IMR-90 (cell line): ENCODE measurements at regions not wholly inside any gene's neighbourhood (a gene's known extent, or its start where the extent isn't known, plus 50 kb on each side); places are given as distances from the start of the nearest gene placed in this dataset.

Experiments
- ATAC-seq: fragments of 200-7000 bp; cut with Tn5 transposase; 2 replicates; pipeline ENCODE4 v1.9.1; 2020; ENCODE audit warnings: low read depth, mild to moderate bottlenecking, moderate library complexity
- BruUV-seq: library from RNA; stranded (reverse); fragments of 400-500 nt; replicated peaks from 2 replicates; lab custom pipeline; 2021; lab: Mats Ljungman, UMichigan
- CTCF ChIA-PET: fragments of 300-600 bp; formaldehyde crosslinking; extraction: SDS; loops from one replicate; lab custom pipeline; 2021; ENCODE audit warnings: antibody characterized with exemption; lab: Yijun Ruan, JAX
- POLR2A ChIA-PET: fragments of 300-600 bp; sonication (Branson Sonifier 250); formaldehyde crosslinking; loops from one replicate; lab custom pipeline; 2022; ENCODE audit warnings: antibody characterized with exemption; ENCODE audit not compliant: unreplicated experiment; lab: Charles Lee
- DNase-seq: peaks from one replicate; pipeline ENCODE4 v3.0.0; 2013
- H2AFZ ChIP-seq: replicated peaks from 2 replicates; pipeline ENCODE3; 2013; ENCODE audit warnings: low read length, mild to moderate bottlenecking; ENCODE audit not compliant: poor library complexity
- H2AK5ac ChIP-seq: 2 replicates; pipeline ENCODE4 v1.6.1; 2013; ENCODE audit warnings: low read depth, low read length, inconsistent platforms
- H2AK9ac ChIP-seq: replicated peaks from 2 replicates; pipeline ENCODE3; 2013; ENCODE audit warnings: mild to moderate bottlenecking, low read depth, low read length, moderate library complexity; ENCODE audit not compliant: poor library complexity
- H2BK120ac ChIP-seq: 2 replicates; pipeline ENCODE4 v1.6.1; 2013; ENCODE audit warnings: low read depth, low read length, inconsistent platforms
- H2BK15ac ChIP-seq: 3 replicates; pipeline ENCODE4 v1.6.1; 2013; ENCODE audit warnings: low read depth, low read length, inconsistent platforms
- H2BK20ac ChIP-seq: 2 replicates; pipeline ENCODE4 v1.6.1; 2013; ENCODE audit warnings: low read depth, mild to moderate bottlenecking, inconsistent platforms, low read length, moderate library complexity
- H2BK5ac ChIP-seq: 2 replicates; pipeline ENCODE4 v1.6.1; 2013; ENCODE audit warnings: mild to moderate bottlenecking, low read depth, low read length, inconsistent platforms; ENCODE audit not compliant: poor library complexity, severe bottlenecking
- H3K14ac ChIP-seq: replicated peaks from 2 replicates; pipeline ENCODE4 v1.6.1; 2013; ENCODE audit warnings: low read depth, low read length, inconsistent platforms
- H3K18ac ChIP-seq: 2 replicates; pipeline ENCODE4 v1.6.1; 2013; ENCODE audit warnings: low read depth, low read length, control low read depth
- H3K23ac ChIP-seq: 2 replicates; pipeline ENCODE4 v1.6.1; 2013; ENCODE audit warnings: low read depth, low read length, inconsistent platforms
- H3K27ac ChIP-seq: 2 replicates; pipeline ENCODE4 v1.5.1; 2013; ENCODE audit warnings: mild to moderate bottlenecking, control low read depth, low read length; ENCODE audit not compliant: insufficient read depth
- H3K27me3 ChIP-seq: 2 replicates; pipeline ENCODE4 v1.6.1; 2013; ENCODE audit warnings: low read length; ENCODE audit not compliant: control insufficient read depth, insufficient read depth
- H3K36me3 ChIP-seq: 2 replicates; pipeline ENCODE4 v1.6.1; 2013; ENCODE audit warnings: low read length, mixed read lengths; ENCODE audit not compliant: control insufficient read depth, insufficient read depth
- H3K4ac ChIP-seq: 2 replicates; pipeline ENCODE4 v1.6.1; 2013; ENCODE audit warnings: low read depth, low read length, inconsistent platforms
- H3K4me1 ChIP-seq: 2 replicates; pipeline ENCODE4 v1.6.1; 2013; ENCODE audit warnings: low read length, mixed read lengths; ENCODE audit not compliant: control insufficient read depth, insufficient read depth
- H3K4me2 ChIP-seq: 2 replicates; pipeline ENCODE4 v1.6.1; 2013; ENCODE audit warnings: low read depth, mild to moderate bottlenecking, control low read depth, low read length, moderate library complexity
- H3K4me3 ChIP-seq: 2 replicates; pipeline ENCODE4 v1.5.1; 2013; ENCODE audit warnings: low read depth, mild to moderate bottlenecking, control low read depth, low read length, moderate library complexity; ENCODE audit not compliant: insufficient read depth
- H3K56ac ChIP-seq: 2 replicates; pipeline ENCODE4 v1.6.1; 2013; ENCODE audit warnings: low read length, inconsistent platforms; ENCODE audit not compliant: insufficient read depth; ENCODE audit errors: extremely low read depth
- H3K79me1 ChIP-seq, 2 experiments: 2 replicates each; pipeline ENCODE4 v1.6.1; 2013; ENCODE audit warnings: low read length in 2 of 2, inconsistent platforms in 1 of 2, low read depth in 1 of 2
- H3K9ac ChIP-seq: 2 replicates; pipeline ENCODE4 v1.6.1; 2013; ENCODE audit warnings: low read depth, low read length, control low read depth
- H3K9me1 ChIP-seq: 2 replicates; pipeline ENCODE4 v1.6.1; 2013; ENCODE audit warnings: low read length, inconsistent platforms; ENCODE audit not compliant: insufficient read depth
- H3K9me3 ChIP-seq: 2 replicates; pipeline ENCODE4 v1.6.1; 2013; ENCODE audit warnings: low read length; ENCODE audit not compliant: control insufficient read depth, insufficient read depth
- H4K20me1 ChIP-seq: 2 replicates; pipeline ENCODE4 v1.6.1; 2013; ENCODE audit warnings: low read length, inconsistent platforms; ENCODE audit not compliant: insufficient read depth
- H4K5ac ChIP-seq: 2 replicates; pipeline ENCODE4 v1.6.1; 2013; ENCODE audit warnings: mild to moderate bottlenecking, low read depth, low read length, control low read depth
- H4K8ac ChIP-seq, 2 experiments: 2 replicates each; pipeline ENCODE4 v1.6.1; 2013; ENCODE audit warnings: low read depth in 2 of 2, low read length in 2 of 2, control low read depth in 1 of 2, inconsistent platforms in 1 of 2
- H4K91ac ChIP-seq: 2 replicates; pipeline ENCODE4 v1.6.1; 2013; ENCODE audit warnings: low read depth, low read length, inconsistent platforms; ENCODE audit not compliant: insufficient read depth
- BHLHE40 ChIP-seq: fragments of 150-350 bp; IDR thresholded peaks from 2 replicates; pipeline ENCODE4 v1.6.1; 2016; ENCODE audit warnings: mild to moderate bottlenecking, low read depth, low read length
- CEBPB ChIP-seq: IDR thresholded peaks from 2 replicates; pipeline ENCODE4 v1.6.1; 2012; ENCODE audit warnings: low read depth, low read length, improper control_type of control experiment
- CHD1 ChIP-seq: IDR thresholded peaks from 2 replicates; pipeline ENCODE4 v1.6.1; 2012; ENCODE audit warnings: low read depth, low read length, improper control_type of control experiment
- FOS ChIP-seq: fragments of 150-350 bp; IDR thresholded peaks from 2 replicates; pipeline ENCODE4 v1.6.1; 2016; ENCODE audit warnings: low read depth, low read length
- MAFK ChIP-seq: IDR thresholded peaks from 2 replicates; pipeline ENCODE4 v1.6.1; 2012; ENCODE audit warnings: low read depth, low read length, improper control_type of control experiment
- MAZ ChIP-seq: IDR thresholded peaks from 2 replicates; pipeline ENCODE4 v1.6.1; 2012; ENCODE audit warnings: low read depth, mild to moderate bottlenecking, low read length, improper control_type of control experiment, moderate library complexity, borderline replicate concordance
- MXI1 ChIP-seq: IDR thresholded peaks from 2 replicates; pipeline ENCODE4 v1.6.1; 2012; ENCODE audit warnings: low read depth, mild to moderate bottlenecking, low read length, moderate library complexity, borderline replicate concordance
- NFE2L2 ChIP-seq: fragments of 150-350 bp; IDR thresholded peaks from 2 replicates; pipeline ENCODE4 v1.6.1; 2016; ENCODE audit warnings: low read depth, mild to moderate bottlenecking, low read length
- POLR2A ChIP-seq: IDR thresholded peaks from 2 replicates; pipeline ENCODE4 v1.6.1; 2012; ENCODE audit warnings: mild to moderate bottlenecking, low read depth, low read length
- RAD21 ChIP-seq: IDR thresholded peaks from 2 replicates; pipeline ENCODE4 v1.6.1; 2012; ENCODE audit warnings: low read length, improper control_type of control experiment
- RCOR1 ChIP-seq: IDR thresholded peaks from 2 replicates; pipeline ENCODE4 v1.6.1; 2012; ENCODE audit warnings: mild to moderate bottlenecking, low read length, improper control_type of control experiment; ENCODE audit not compliant: insufficient replicate concordance
- RFX5 ChIP-seq: IDR thresholded peaks from 2 replicates; pipeline ENCODE4 v1.8.0; 2012; ENCODE audit warnings: low read depth, mild to moderate bottlenecking, low read length, moderate library complexity
- SMC3 ChIP-seq: fragments of 150-350 bp; IDR thresholded peaks from 2 replicates; pipeline ENCODE4 v1.6.1; 2016; ENCODE audit warnings: low read depth, mild to moderate bottlenecking, antibody characterized with exemption, low read length, moderate library complexity
- USF2 ChIP-seq: fragments of 150-350 bp; IDR thresholded peaks from 2 replicates; pipeline ENCODE4 v1.6.1; 2017; ENCODE audit warnings: mild to moderate bottlenecking, antibody characterized with exemption, low read length, low read depth
- WGBS, 2 experiments: methylation state at CpG; one replicate each; pipeline versions ENCODE4 v1.1.5 to v1.1.7; 2013; ENCODE audit warnings: missing lambda C conversion rate in 2 of 2; ENCODE audit not compliant: insufficient read length in 1 of 2; ENCODE audit errors: extremely low coverage in 2 of 2; 5-methylcytosine and 5-hydroxymethylcytosine counted together
- dilution Hi-C: fragments of 300-500 bp; cut with HindIII; formaldehyde crosslinking; loops from one replicate; pipeline ENCODE4 v1.14.3; 2018; ENCODE audit warnings: low sequenced_read_pairs; ENCODE audit not compliant: unreplicated experiment
- in situ Hi-C: fragments of 300-500 bp; cut with MboI; formaldehyde crosslinking; loops from 3 replicates; pipeline ENCODE4 v1.14.3; 2019; ENCODE audit warnings: low sequenced_read_pairs, inconsistent platforms, mixed read lengths
- intact Hi-C: fragments of 100-400 bp; cut with micrococcal nuclease; formaldehyde crosslinking; loops from 2 replicates; pipeline ENCODE4 v1.10.0; 2022
- TF ChIP-seq, protein P1 (sequence below): conservative IDR thresholded peaks from 2 replicates; pipeline ENCODE4 v1.5.1; 2012; ENCODE audit warnings: mild to moderate bottlenecking, low read depth, low read length, improper control_type of control experiment
- TF ChIP-seq, protein P2 (sequence below): fragments of 150-350 bp; IDR thresholded peaks from 2 replicates; pipeline ENCODE4 v1.6.1; 2016; ENCODE audit warnings: low read depth, mild to moderate bottlenecking, low read length, moderate library complexity, borderline replicate concordance

DNA sequence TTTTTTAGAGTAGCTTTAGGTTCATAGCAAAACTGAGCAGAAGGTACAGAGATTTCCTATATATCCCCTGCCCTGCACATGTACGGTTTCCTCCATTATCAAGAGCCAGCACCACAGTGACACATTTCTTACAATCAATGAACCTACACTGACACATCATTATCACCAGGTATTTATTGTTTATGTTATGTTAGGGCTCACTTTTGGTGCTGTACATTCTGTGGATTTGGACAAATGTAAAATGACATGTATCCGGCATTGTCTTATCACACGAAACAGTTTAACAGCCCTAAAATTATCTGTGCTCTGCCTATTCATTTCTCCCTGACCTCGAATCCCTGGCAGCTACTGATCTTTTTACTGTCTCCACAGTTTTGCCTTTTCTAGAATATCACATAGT, 93.7 kb upstream of the DPH5 start:
- ChIA-PET POLR2A (no interaction called here), CTCF (interaction anchor here (1.0 kb wide), 1 partner anchor 119 kb away, joined by 3 read pairs; no protein-coding TSS in a partner anchor)

More for the DNA sequence above, 93.7 kb upstream of the DPH5 start:
- Histone ChIP-seq H3K56ac (no peak overlapping the region), H4K20me1 (no peaks in the 10 kb centered on the region), H3K23ac (no peak overlapping the region), H3K9ac (no peak overlapping the region), H3K79me1 (no peaks in the 10 kb centered on the region), H2AK5ac (no peak overlapping the region), H3K18ac (no peak overlapping the region), H3K9me3 (no peaks in the 10 kb centered on the region), H4K91ac (no peak overlapping the region), H4K5ac (no peak overlapping the region), H2BK15ac (no peak overlapping the region), H3K27ac (no peak overlapping the region), H3K27me3 (no peaks in the 10 kb centered on the region), H2BK120ac (no peak overlapping the region), H3K4me3 (no peak overlapping the region), H2AFZ (no peak overlapping the region), H4K8ac (no peak overlapping the region), H2AK9ac (no peak overlapping the region), H3K9me1 (no peaks in the 10 kb centered on the region), H2BK5ac (no peak overlapping the region), H3K36me3 (no peaks in the 10 kb centered on the region), H3K14ac (no peak overlapping the region), H3K4me2 (no peak overlapping the region), H3K4ac (no peak overlapping the region), H3K4me1 (no peaks in the 10 kb centered on the region), H2BK20ac (no peak overlapping the region)
- DNase-seq (no peak), ATAC-seq (no peak)
- TF ChIP-seq CHD1: no peak
- TF ChIP-seq RAD21: no peak
- TF ChIP-seq MXI1: no peak
- no peak for TF ChIP-seq USF2
- TF ChIP-seq RCOR1: no peak
- TF ChIP-seq FOS: no peak
- TF ChIP-seq CEBPB: no peak
- no peak for TF ChIP-seq POLR2A
- TF ChIP-seq SMC3: no peak
- no peak for TF ChIP-seq RFX5
- TF ChIP-seq, protein P1, sequence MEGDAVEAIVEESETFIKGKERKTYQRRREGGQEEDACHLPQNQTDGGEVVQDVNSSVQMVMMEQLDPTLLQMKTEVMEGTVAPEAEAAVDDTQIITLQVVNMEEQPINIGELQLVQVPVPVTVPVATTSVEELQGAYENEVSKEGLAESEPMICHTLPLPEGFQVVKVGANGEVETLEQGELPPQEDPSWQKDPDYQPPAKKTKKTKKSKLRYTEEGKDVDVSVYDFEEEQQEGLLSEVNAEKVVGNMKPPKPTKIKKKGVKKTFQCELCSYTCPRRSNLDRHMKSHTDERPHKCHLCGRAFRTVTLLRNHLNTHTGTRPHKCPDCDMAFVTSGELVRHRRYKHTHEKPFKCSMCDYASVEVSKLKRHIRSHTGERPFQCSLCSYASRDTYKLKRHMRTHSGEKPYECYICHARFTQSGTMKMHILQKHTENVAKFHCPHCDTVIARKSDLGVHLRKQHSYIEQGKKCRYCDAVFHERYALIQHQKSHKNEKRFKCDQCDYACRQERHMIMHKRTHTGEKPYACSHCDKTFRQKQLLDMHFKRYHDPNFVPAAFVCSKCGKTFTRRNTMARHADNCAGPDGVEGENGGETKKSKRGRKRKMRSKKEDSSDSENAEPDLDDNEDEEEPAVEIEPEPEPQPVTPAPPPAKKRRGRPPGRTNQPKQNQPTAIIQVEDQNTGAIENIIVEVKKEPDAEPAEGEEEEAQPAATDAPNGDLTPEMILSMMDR: no peak
- TF ChIP-seq, protein P2, sequence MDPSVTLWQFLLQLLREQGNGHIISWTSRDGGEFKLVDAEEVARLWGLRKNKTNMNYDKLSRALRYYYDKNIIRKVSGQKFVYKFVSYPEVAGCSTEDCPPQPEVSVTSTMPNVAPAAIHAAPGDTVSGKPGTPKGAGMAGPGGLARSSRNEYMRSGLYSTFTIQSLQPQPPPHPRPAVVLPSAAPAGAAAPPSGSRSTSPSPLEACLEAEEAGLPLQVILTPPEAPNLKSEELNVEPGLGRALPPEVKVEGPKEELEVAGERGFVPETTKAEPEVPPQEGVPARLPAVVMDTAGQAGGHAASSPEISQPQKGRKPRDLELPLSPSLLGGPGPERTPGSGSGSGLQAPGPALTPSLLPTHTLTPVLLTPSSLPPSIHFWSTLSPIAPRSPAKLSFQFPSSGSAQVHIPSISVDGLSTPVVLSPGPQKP: no peak
- no peak for TF ChIP-seq BHLHE40
- TF ChIP-seq MAZ: no peak
- TF ChIP-seq NFE2L2: no peak
- no peak for TF ChIP-seq MAFK
- in situ Hi-C loops: no loop called here
- WGBS, 2 experiments: no CpG with 5 or more reads among the region's 4 CpGs
- no TSS peak for BruUV-seq
- intact Hi-C loops: no loop called here
- dilution Hi-C loops: no loop called here
